ENCODE measurements at regions not wholly inside any gene's neighbourhood (a gene's known extent, or its start where the extent isn't known, plus 50 kb on each side); places are given as distances from the start of the nearest gene placed in this dataset.

- no peak for TF ChIP-seq CTCF (conservative IDR thresholded peaks at IDR 0.05)
- no peak for TF ChIP-seq EZH2 (IDR thresholded peaks at IDR 0.05; ENCODE audit: low read depth)
- CTCF ChIA-PET: no interaction called here
- H3K9me3 ChIP-seq (ENCODE audit: insufficient read depth, low read depth): peaks cover 8% of the 10 kb centered on the region; the same call in 1 of the 2 replicates
- BruUV-seq (replicated peaks): no TSS peak
- no peak for DNase-seq
- H3K27ac ChIP-seq: no peak overlapping the region
- H4K20me1 ChIP-seq (ENCODE audit: insufficient read depth): no peaks in the 10 kb centered on the region
- H3K79me2 ChIP-seq (ENCODE audit: low read depth): no peaks in the 10 kb centered on the region
- H3K4me2 ChIP-seq: no peak overlapping the region
- POLR2A ChIA-PET (ENCODE audit: unreplicated experiment): no interaction called here
- H3K4me3 ChIP-seq: no peak overlapping the region
- no peaks in the 10 kb centered on the region for H3K36me3 ChIP-seq (ENCODE audit: low read depth)
- no peaks in the 10 kb centered on the region for H3K4me1 ChIP-seq (replicated peaks; ENCODE audit: insufficient read depth)
- H3K9me2 ChIP-seq (ENCODE audit: insufficient read depth): no peaks in the 10 kb centered on the region
- peaks cover 84% of the 10 kb centered on the region for H3K27me3 ChIP-seq (ENCODE audit: insufficient read depth, low read depth)
- no peaks in the 10 kb centered on the region for H3F3A ChIP-seq (ENCODE audit: insufficient read depth, low read depth)
- intact Hi-C loops (cut with micrococcal nuclease; ENCODE audit: unreplicated experiment): no loop called here
- H2AFZ ChIP-seq: no peak overlapping the region
These were observed 108.8 kb upstream of the MVB12B start for GRCh38 chr9:126217797-126218196.

- BruUV-seq (replicated peaks): no TSS peak
- H3K4me3 ChIP-seq: no peak overlapping the region
- H3K4me2 ChIP-seq: no peak overlapping the region
- H3F3A ChIP-seq (ENCODE audit: insufficient read depth, low read depth): no peaks in the 10 kb centered on the region
- no peak overlapping the region for H3K27ac ChIP-seq
- H3K79me2 ChIP-seq (ENCODE audit: low read depth): no peaks in the 10 kb centered on the region
- intact Hi-C loops (cut with micrococcal nuclease; ENCODE audit: unreplicated experiment): no loop called here
- no peaks in the 10 kb centered on the region for H3K36me3 ChIP-seq (ENCODE audit: low read depth)
- H4K20me1 ChIP-seq (ENCODE audit: insufficient read depth): no peaks in the 10 kb centered on the region
- H3K9me3 ChIP-seq (ENCODE audit: insufficient read depth, low read depth): peaks cover 8% of the 10 kb centered on the region; the same call in 1 of the 2 replicates
- TF ChIP-seq EZH2 (IDR thresholded peaks at IDR 0.05; ENCODE audit: low read depth) (no peak), CTCF (conservative IDR thresholded peaks at IDR 0.05) (no peak)
- no peaks in the 10 kb centered on the region for H3K9me2 ChIP-seq (ENCODE audit: insufficient read depth)
- POLR2A ChIA-PET (ENCODE audit: unreplicated experiment): interaction anchor here (0.5 kb wide), 1 partner anchor 287 kb away, joined by 3 read pairs; no protein-coding TSS in a partner anchor
- peaks cover 86% of the 10 kb centered on the region for H3K27me3 ChIP-seq (ENCODE audit: insufficient read depth, low read depth)
- H3K4me1 ChIP-seq (replicated peaks; ENCODE audit: insufficient read depth): no peaks in the 10 kb centered on the region
- CTCF ChIA-PET: no interaction called here
- no peak overlapping the region for H2AFZ ChIP-seq
- no peak for DNase-seq
These were observed 108.1 kb upstream of the MVB12B start for GRCh38 chr9:126218359-126219125.

GRCh38 chr9:126219166-126219565, 107.5 kb upstream of the MVB12B start:
- peaks cover 8% of the 10 kb centered on the region; the same call in 1 of the 2 replicates for H3K9me3 ChIP-seq (ENCODE audit: insufficient read depth, low read depth)
- no peaks in the 10 kb centered on the region for H3K36me3 ChIP-seq (ENCODE audit: low read depth)
- no TSS peak for BruUV-seq (replicated peaks)
- H3K9me2 ChIP-seq (ENCODE audit: insufficient read depth): no peaks in the 10 kb centered on the region
- H3K4me3 ChIP-seq: no peak overlapping the region
- no peak overlapping the region for H2AFZ ChIP-seq
- intact Hi-C loops (cut with micrococcal nuclease; ENCODE audit: unreplicated experiment): no loop called here
- H3K4me1 ChIP-seq (replicated peaks; ENCODE audit: insufficient read depth): no peaks in the 10 kb centered on the region
- TF ChIP-seq EZH2 (IDR thresholded peaks at IDR 0.05; ENCODE audit: low read depth) (no peak), CTCF (conservative IDR thresholded peaks at IDR 0.05) (no peak)
- H3K27me3 ChIP-seq (ENCODE audit: insufficient read depth, low read depth): peaks cover 86% of the 10 kb centered on the region
- POLR2A ChIA-PET (ENCODE audit: unreplicated experiment): no interaction called here
- CTCF ChIA-PET: no interaction called here
- H3F3A ChIP-seq (ENCODE audit: insufficient read depth, low read depth): no peaks in the 10 kb centered on the region
- no peak overlapping the region for H3K27ac ChIP-seq
- DNase-seq: no peak
- H3K4me2 ChIP-seq: no peak overlapping the region
- H3K79me2 ChIP-seq (ENCODE audit: low read depth): no peaks in the 10 kb centered on the region
- H4K20me1 ChIP-seq (ENCODE audit: insufficient read depth): no peaks in the 10 kb centered on the region
